Liver (tissue), 8 donors: ENCODE measurements at regions not wholly inside any gene's neighbourhood (a gene's known extent, or its start where the extent isn't known, plus 50 kb on each side); places are given as distances from the start of the nearest gene placed in this dataset.

ENCODE experiments used
- DNase-seq: peaks from one replicate; pipeline ENCODE4 v3.0.0-alpha.2; 2017; ENCODE audit warnings: low spot score
- H3K27ac ChIP-seq, 2 donors: one replicate each; pipeline ENCODE4 v1.7.0; 2013; ENCODE audit warnings: inconsistent platforms in 2 of 2, low read length in 2 of 2, control low read depth in 1 of 2, low read depth in 1 of 2, mild to moderate bottlenecking in 1 of 2
- H3K27me3 ChIP-seq, 4 donors: one replicate each; pipeline versions ENCODE4 v1.6.1 to v1.7.0; 2013; ENCODE audit warnings: low read length in 3 of 4, inconsistent platforms in 1 of 4, mild to moderate bottlenecking in 1 of 4, moderate library complexity in 1 of 4; ENCODE audit not compliant: control insufficient read depth in 4 of 4, insufficient read depth in 4 of 4
- H3K36me3 ChIP-seq, 4 donors: one replicate each; pipeline versions ENCODE4 v1.6.1 to v1.7.0; 2013; ENCODE audit warnings: low read length in 3 of 4, mild to moderate bottlenecking in 3 of 4, low read depth in 1 of 4, moderate library complexity in 1 of 4; ENCODE audit not compliant: control insufficient read depth in 4 of 4, insufficient read depth in 3 of 4
- H3K4me1 ChIP-seq, 4 donors: one replicate each; pipeline versions ENCODE4 v1.6.1 to v1.7.0; 2013; ENCODE audit warnings: low read length in 3 of 4, mild to moderate bottlenecking in 3 of 4, moderate library complexity in 1 of 4; ENCODE audit not compliant: control insufficient read depth in 4 of 4, insufficient read depth in 4 of 4
- H3K4me3 ChIP-seq, 3 donors: one replicate each; pipeline versions ENCODE4 v1.6.1 to v1.7.0; 2013; ENCODE audit warnings: low read length in 3 of 3, control low read depth in 1 of 3, low read depth in 1 of 3, mild to moderate bottlenecking in 1 of 3
- H3K9ac ChIP-seq, 2 donors: one replicate each; pipeline ENCODE4 v1.7.0; 2013; ENCODE audit warnings: low read length in 2 of 2, mild to moderate bottlenecking in 2 of 2, moderate library complexity in 2 of 2, control low read depth in 1 of 2, low read depth in 1 of 2
- H3K9me3 ChIP-seq, 4 donors: one replicate each; pipeline versions ENCODE4 v1.6.1 to v1.7.0; 2013; ENCODE audit warnings: low read length in 3 of 4; ENCODE audit not compliant: control insufficient read depth in 4 of 4
- ATF3 ChIP-seq: IDR thresholded peaks from 2 replicates; pipeline ENCODE4 v1.6.1; 2016; ENCODE audit warnings: antibody characterized with exemption
- CTCF ChIP-seq: fragments of 150-350 bp; IDR thresholded peaks from 2 replicates; pipeline ENCODE4 v1.5.1; 2017; ENCODE audit warnings: improper control_type of control experiment, low read depth, low read length; ENCODE audit not compliant: missing input control
- EGR1 ChIP-seq, 2 donors: IDR thresholded peaks; 2 replicates each; pipeline ENCODE4 v1.6.1; 2016 to 2018; ENCODE audit warnings: antibody characterized with exemption in 2 of 2, low read depth in 2 of 2
- FOXA1 ChIP-seq: IDR thresholded peaks from 2 replicates; pipeline ENCODE4 v1.6.1; 2016; ENCODE audit warnings: antibody characterized with exemption
- FOXA2 ChIP-seq: IDR thresholded peaks from 2 replicates; pipeline ENCODE4 v1.6.1; 2016; ENCODE audit warnings: antibody characterized with exemption
- GABPA ChIP-seq, 2 donors: IDR thresholded peaks in 1 of 2; conservative IDR thresholded peaks in 1 of 2; 2 replicates each; pipeline ENCODE4 v1.6.1; 2016; ENCODE audit warnings: antibody characterized with exemption in 2 of 2, mild to moderate bottlenecking in 1 of 2, moderate library complexity in 1 of 2
- HNF4A ChIP-seq, 2 donors: conservative IDR thresholded peaks; 2 replicates each; pipeline ENCODE4 v1.6.1; 2016; ENCODE audit warnings: antibody characterized with exemption in 2 of 2, mild to moderate bottlenecking in 2 of 2
- HNF4G ChIP-seq: IDR thresholded peaks from 2 replicates; pipeline ENCODE4 v1.6.1; 2016; ENCODE audit warnings: antibody characterized with exemption
- MAX ChIP-seq: IDR thresholded peaks from 2 replicates; pipeline ENCODE4 v1.6.1; 2016; ENCODE audit warnings: antibody characterized with exemption
- NR2F2 ChIP-seq: IDR thresholded peaks from 2 replicates; pipeline ENCODE4 v1.6.1; 2016; ENCODE audit warnings: antibody characterized with exemption
- REST ChIP-seq: IDR thresholded peaks from 2 replicates; pipeline ENCODE4 v1.6.1; 2016; ENCODE audit warnings: antibody characterized with exemption, mild to moderate bottlenecking
- RXRA ChIP-seq, 2 donors: IDR thresholded peaks; 2 replicates each; pipeline ENCODE4 v1.6.1; 2017 to 2018; ENCODE audit warnings: antibody characterized with exemption in 2 of 2, mild to moderate bottlenecking in 1 of 2
- SP1 ChIP-seq: IDR thresholded peaks from 2 replicates; pipeline ENCODE4 v1.6.1; 2018; ENCODE audit warnings: antibody characterized with exemption, mild to moderate bottlenecking
- TAF1 ChIP-seq: conservative IDR thresholded peaks from 2 replicates; pipeline ENCODE4 v1.6.1; 2016; ENCODE audit warnings: antibody characterized with exemption, mild to moderate bottlenecking
- YY1 ChIP-seq: IDR thresholded peaks from 2 replicates; pipeline ENCODE4 v1.6.1; 2016; ENCODE audit warnings: antibody characterized with exemption, mild to moderate bottlenecking
- ZBTB33 ChIP-seq: IDR thresholded peaks from 2 replicates; pipeline ENCODE4 v1.6.1; 2016; ENCODE audit warnings: antibody characterized with exemption
- WGBS: extraction: QIAGEN DNeasy Blood & Tissue Kit; methylation state at CpG from one replicate; pipeline ENCODE4 v1.1.7; 2013; 5-methylcytosine and 5-hydroxymethylcytosine counted together
- donor health status: healthy.
- donor health status: healthy.
- donor health status: healthy.
- donor health status: healthy.
- donor health status: healthy.

- TF ChIP-seq SP1, result no peak
- no peak for TF ChIP-seq MAX
- no peak for TF ChIP-seq YY1
- no peak for TF ChIP-seq TAF1
- TF ChIP-seq HNF4G, result no peak
- no peak for TF ChIP-seq ATF3
- TF ChIP-seq FOXA2, result no peak
- no peak for TF ChIP-seq REST
- TF ChIP-seq ZBTB33, result no peak
- TF ChIP-seq CTCF, result no peak
- TF ChIP-seq HNF4A (conservative IDR thresholded peaks at IDR 0.05), result no peak
- no peak for TF ChIP-seq NR2F2
- no peak for TF ChIP-seq RXRA (IDR thresholded peaks at IDR 0.05)
- no peak for TF ChIP-seq EGR1 (IDR thresholded peaks at IDR 0.05; ENCODE audit: low read depth in 2 of 2)
- Histone ChIP-seq H3K9me3 (no peaks in the 10 kb centered on the region), H3K4me1 (no peaks in the 10 kb centered on the region), H3K4me3 (no peak overlapping the region), H3K9ac (no peak overlapping the region), H3K27ac (no peak overlapping the region), H3K27me3 (no peaks in the 10 kb centered on the region), H3K36me3 (no peaks in the 10 kb centered on the region)
- 57% methylated on average over 6 of the region's 6 CpGs for WGBS
- DNase-seq, result no peak
Measured at GRCh38 chr18:77461062-77461688, 211.5 kb downstream of the GALR1 start.

- Histone ChIP-seq H3K9me3 (no peaks in the 10 kb centered on the region), H3K9ac (no peak overlapping the region)
- 51% methylated on average over 3 of the region's 3 CpGs for WGBS
Measured at GRCh38 chr18:77464917-77465316, 215.3 kb downstream of the GALR1 start.

More at GRCh38 chr18:77464917-77465316, 215.3 kb downstream of the GALR1 start:
- Histone ChIP-seq H3K27ac (no peak overlapping the region), H3K36me3 (no peaks in the 10 kb centered on the region), H3K27me3 (no peaks in the 10 kb centered on the region), H3K4me3 (no peak overlapping the region), H3K4me1 (no peaks in the 10 kb centered on the region)
- TF ChIP-seq FOXA2, result no peak
- TF ChIP-seq NR2F2, result no peak
- TF ChIP-seq ZBTB33, result no peak
- no peak for TF ChIP-seq TAF1
- TF ChIP-seq YY1, result no peak
- no peak for TF ChIP-seq FOXA1
- no peak for TF ChIP-seq HNF4G
- TF ChIP-seq HNF4A (conservative IDR thresholded peaks at IDR 0.05), result no peak
- TF ChIP-seq GABPA (IDR thresholded peaks at IDR 0.05 in 1 of 2, conservative IDR thresholded peaks at IDR 0.05 in 1 of 2), result no peak
- TF ChIP-seq ATF3, result no peak
- DNase-seq, result no peak
